Naive thymus-derived CD4-positive, alpha-beta T cell (primary cell): ENCODE measurements at regions not wholly inside any gene's neighbourhood (a gene's known extent, or its start where the extent isn't known, plus 50 kb on each side); places are given as distances from the start of the nearest gene placed in this dataset.

Experiments used
- ATAC-seq: fragments of 150-1000 bp; cut with Tn5 transposase; 2 replicates; pipeline ENCODE4 v1.10.0; 2021; ENCODE audit warnings: mild to moderate bottlenecking, moderate library complexity
- CTCF ChIA-PET: fragments of 350-600 bp; sonication (Branson Sonifier 250); formaldehyde crosslinking; loops from one replicate; lab custom pipeline; 2021; ENCODE audit warnings: antibody characterized with exemption; lab: Charles Lee
- POLR2A ChIA-PET: fragments of 350-600 bp; sonication (Branson Sonifier 250); formaldehyde crosslinking; loops from one replicate; lab custom pipeline; 2021; ENCODE audit warnings: antibody characterized with exemption, inconsistent platforms; lab: Charles Lee
- DNase-seq, 9 donors: peaks; one replicate each; pipeline versions ENCODE4 v3.0.0 to v3.0.0-alpha.2; 2020 to 2022; ENCODE audit warnings: mixed read lengths in 1 of 9
- H3K27ac ChIP-seq: one replicate; pipeline ENCODE4 v1.7.0; 2013; ENCODE audit warnings: mild to moderate bottlenecking, low read depth, low read length, moderate library complexity
- H3K27me3 ChIP-seq, 2 donors: one replicate each; pipeline ENCODE4 v1.7.0; 2013; ENCODE audit warnings: low read length in 2 of 2, mild to moderate bottlenecking in 2 of 2, moderate library complexity in 2 of 2; ENCODE audit not compliant: control insufficient read depth in 2 of 2, insufficient read depth in 2 of 2
- H3K36me3 ChIP-seq, 3 experiments: 1 replicate in 2 of 3; 2 replicates in 1 of 3; pipeline ENCODE4 v1.7.0; 2013; ENCODE audit warnings: low read length in 3 of 3, mild to moderate bottlenecking in 3 of 3, moderate library complexity in 1 of 3; ENCODE audit not compliant: insufficient read depth in 3 of 3, control insufficient read depth in 2 of 3
- H3K4me1 ChIP-seq, 2 donors: one replicate each; pipeline ENCODE4 v1.7.0; 2013; ENCODE audit warnings: low read length in 2 of 2, mild to moderate bottlenecking in 2 of 2, moderate library complexity in 1 of 2; ENCODE audit not compliant: control insufficient read depth in 2 of 2, insufficient read depth in 2 of 2
- H3K4me3 ChIP-seq: 2 replicates; pipeline ENCODE4 v1.7.0; 2013; ENCODE audit warnings: mild to moderate bottlenecking, low read length
- H3K9me3 ChIP-seq, 3 experiments: 1 replicate in 2 of 3; 2 replicates in 1 of 3; pipeline ENCODE4 v1.7.0; 2013; ENCODE audit warnings: low read length in 3 of 3; ENCODE audit not compliant: control insufficient read depth in 2 of 3
- H3K27ac Mint-ChIP-seq, 9 donors: one replicate each; pipeline ENCODE4 v1.8.0; 2020 to 2022; ENCODE audit warnings: mixed read lengths in 9 of 9, mild to moderate bottlenecking in 8 of 9, moderate library complexity in 5 of 9, inconsistent platforms in 2 of 9
- H3K27me3 Mint-ChIP-seq, 5 donors: one replicate each; pipeline ENCODE4 v1.8.0; 2021 to 2022; ENCODE audit warnings: mixed read lengths in 5 of 5, mild to moderate bottlenecking in 1 of 5
- H3K36me3 Mint-ChIP-seq, 5 donors: one replicate each; pipeline ENCODE4 v1.8.0; 2020 to 2022; ENCODE audit warnings: mixed read lengths in 5 of 5, mild to moderate bottlenecking in 3 of 5, inconsistent platforms in 1 of 5
- H3K4me1 Mint-ChIP-seq, 7 donors: one replicate each; pipeline ENCODE4 v1.8.0; 2020 to 2022; ENCODE audit warnings: mixed read lengths in 7 of 7, mild to moderate bottlenecking in 3 of 7, inconsistent platforms in 1 of 7
- H3K4me3 Mint-ChIP-seq, 10 donors: one replicate each; pipeline ENCODE4 v1.8.0; 2020 to 2022; ENCODE audit warnings: mild to moderate bottlenecking in 10 of 10, mixed read lengths in 10 of 10, moderate library complexity in 6 of 10, inconsistent platforms in 2 of 10
- H3K9me3 Mint-ChIP-seq, 11 donors: one replicate each; pipeline ENCODE4 v1.8.0; 2020 to 2022; ENCODE audit warnings: mixed read lengths in 11 of 11, mild to moderate bottlenecking in 4 of 11, inconsistent platforms in 1 of 11, moderate library complexity in 1 of 11
- intact Hi-C, 2 donors: fragments of 100-400 bp; cut with micrococcal nuclease; formaldehyde crosslinking; loops; one replicate each; pipeline ENCODE4 v1.15.1; 2023

- POLR2A ChIA-PET, result no interaction called here
Measured at GRCh38 chr4:161148051-161148450, 1015.7 kb downstream of the FSTL5 start.

GRCh38 chr4:161143375-161143774 is 1020.4 kb downstream of the FSTL5 start:
- Mint-ChIP-seq H3K27ac (no peak overlapping the region), H3K36me3 (no peaks in the 10 kb centered on the region), H3K4me3 (no peak overlapping the region), H3K4me1 (no peaks in the 10 kb centered on the region), H3K27me3 (no peaks in the 10 kb centered on the region), H3K9me3 (peaks cover 0 to 33% (median 12%) of the 10 kb centered on the region in 11 donors)
- POLR2A ChIA-PET, result no interaction called here
- DNase-seq (no peak), ATAC-seq (no peak)
- H3K4me3 ChIP-seq, result no peak overlapping the region
- no peaks in the 10 kb centered on the region for H3K36me3 ChIP-seq
- H3K27ac ChIP-seq, result no peak overlapping the region
- CTCF ChIA-PET, result no interaction called here
- intact Hi-C loops, result no loop called here
- no peaks in the 10 kb centered on the region for H3K4me1 ChIP-seq
- H3K9me3 ChIP-seq, result peaks cover 0 to under 1% (median 0%) of the 10 kb centered on the region in 3 experiments
- H3K27me3 ChIP-seq, result no peaks in the 10 kb centered on the region

More at GRCh38 chr4:161148051-161148450, 1015.7 kb downstream of the FSTL5 start:
- H3K27ac ChIP-seq, result no peak overlapping the region
- no peak overlapping the region for H3K4me3 ChIP-seq
- Mint-ChIP-seq H3K4me1 (no peaks in the 10 kb centered on the region), H3K9me3 (peaks cover 0 to 13% (median 9%) of the 10 kb centered on the region in 11 donors), H3K4me3 (no peak overlapping the region), H3K27ac (peak overlapping the region in 1 of 9 donors; percentile 30), H3K36me3 (no peaks in the 10 kb centered on the region), H3K27me3 (no peaks in the 10 kb centered on the region)
- no peaks in the 10 kb centered on the region for H3K4me1 ChIP-seq
- no peak for ATAC-seq
- no peaks in the 10 kb centered on the region for H3K27me3 ChIP-seq
- H3K36me3 ChIP-seq, result no peaks in the 10 kb centered on the region
- DNase-seq, result no peak
- H3K9me3 ChIP-seq, result peaks cover 0 to 8% (median 0%) of the 10 kb centered on the region in 3 experiments
- CTCF ChIA-PET, result no interaction called here
- intact Hi-C loops, result no loop called here

DNA sequence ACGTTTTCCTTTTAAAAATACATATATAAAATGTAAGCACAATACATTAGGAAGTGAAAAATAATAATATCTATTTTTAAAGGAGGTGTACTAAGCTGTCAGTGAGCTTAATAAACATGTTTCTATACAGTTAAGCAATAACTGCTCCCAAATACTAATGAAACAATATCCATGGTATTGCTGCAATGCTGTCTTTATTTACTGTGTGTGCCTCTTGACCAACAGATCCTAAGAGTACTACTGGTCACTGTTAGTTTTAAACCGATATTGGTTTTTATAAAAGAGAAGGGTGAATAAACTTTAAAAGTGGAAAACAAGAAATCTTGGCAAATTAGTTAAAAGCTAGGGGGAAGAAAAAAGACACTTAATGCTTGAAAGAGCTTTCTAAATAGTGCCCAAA is 1029.0 kb downstream of the FSTL5 start:
- no peaks in the 10 kb centered on the region for H3K27me3 Mint-ChIP-seq
- POLR2A ChIA-PET, result no interaction called here
- no peaks in the 10 kb centered on the region for H3K4me1 Mint-ChIP-seq
- H3K36me3 Mint-ChIP-seq, result no peaks in the 10 kb centered on the region
- intact Hi-C loops, result no loop called here
- Histone ChIP-seq H3K4me1 (no peaks in the 10 kb centered on the region), H3K9me3 (peaks cover 0 to 7% (median 0%) of the 10 kb centered on the region in 3 experiments), H3K4me3 (no peak overlapping the region), H3K27ac (no peak overlapping the region), H3K36me3 (no peaks in the 10 kb centered on the region), H3K27me3 (no peaks in the 10 kb centered on the region)
- H3K4me3 Mint-ChIP-seq, result no peak overlapping the region
- H3K27ac Mint-ChIP-seq, result no peak overlapping the region
- DNase-seq (no peak), ATAC-seq (no peak)
- CTCF ChIA-PET, result no interaction called here
- H3K9me3 Mint-ChIP-seq, result peaks cover 0 to 28% (median 9%) of the 10 kb centered on the region in 11 donors

GRCh38 chr4:161133586-161134276 is 1030.1 kb downstream of the FSTL5 start:
- ChIA-PET CTCF (no interaction called here), POLR2A (no interaction called here)
- H3K4me1 ChIP-seq, result no peaks in the 10 kb centered on the region
- Mint-ChIP-seq H3K4me3 (no peak overlapping the region), H3K27ac (no peak overlapping the region), H3K9me3 (peaks cover 0 to 28% (median 8%) of the 10 kb centered on the region in 11 donors), H3K27me3 (no peaks in the 10 kb centered on the region), H3K4me1 (no peaks in the 10 kb centered on the region), H3K36me3 (no peaks in the 10 kb centered on the region)
- ATAC-seq (no peak), DNase-seq (no peak)
- intact Hi-C loops, result no loop called here
- H3K36me3 ChIP-seq, result no peaks in the 10 kb centered on the region
- H3K27me3 ChIP-seq, result no peaks in the 10 kb centered on the region
- no peak overlapping the region for H3K27ac ChIP-seq
- peaks cover 0 to 7% (median 0%) of the 10 kb centered on the region in 3 experiments for H3K9me3 ChIP-seq
- H3K4me3 ChIP-seq, result no peak overlapping the region

DNA sequence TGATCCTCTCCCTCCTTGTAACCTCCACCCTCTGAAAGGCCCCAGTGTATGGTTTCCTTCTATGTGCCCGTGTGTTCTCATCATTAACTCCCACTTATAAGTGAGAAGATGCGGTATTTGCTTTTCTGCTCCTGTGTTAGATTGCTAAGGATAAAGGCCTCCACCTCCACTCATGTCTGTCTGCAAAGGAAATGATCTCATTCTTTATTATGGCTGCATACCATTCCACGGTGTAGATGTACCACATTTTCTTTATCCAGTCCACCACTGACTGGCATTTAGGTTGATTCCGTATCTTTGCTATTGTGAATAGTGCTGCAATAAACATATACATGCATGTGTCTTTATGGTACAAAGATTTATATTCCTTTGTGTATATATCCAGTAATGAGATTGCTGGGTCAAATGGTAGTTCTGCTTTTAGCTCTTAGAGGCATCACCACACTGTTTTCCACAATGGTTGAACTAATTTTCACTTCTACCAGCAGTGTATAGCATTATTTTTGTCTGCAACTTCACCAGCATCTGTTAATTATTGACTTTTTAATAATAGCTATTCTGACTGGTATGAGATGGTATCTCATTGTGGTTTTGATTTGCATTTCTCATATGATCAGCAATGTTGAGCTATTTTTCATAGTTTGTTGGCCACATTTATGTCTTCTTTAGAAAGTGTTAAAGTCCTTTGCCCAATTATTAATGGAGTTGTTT is 1030.9 kb downstream of the FSTL5 start:
- POLR2A ChIA-PET, result no interaction called here
- ATAC-seq (no peak), DNase-seq (no peak)
- H3K36me3 ChIP-seq, result no peaks in the 10 kb centered on the region
- no peak overlapping the region for H3K27ac ChIP-seq
- Mint-ChIP-seq H3K9me3 (peaks cover 0 to 24% (median 8%) of the 10 kb centered on the region in 11 donors), H3K4me3 (no peak overlapping the region), H3K27ac (no peak overlapping the region), H3K36me3 (no peaks in the 10 kb centered on the region), H3K4me1 (no peaks in the 10 kb centered on the region), H3K27me3 (no peaks in the 10 kb centered on the region)
- CTCF ChIA-PET, result no interaction called here
- no peak overlapping the region for H3K4me3 ChIP-seq
- no peaks in the 10 kb centered on the region for H3K4me1 ChIP-seq
- H3K9me3 ChIP-seq, result peaks cover 0 to 6% (median 0%) of the 10 kb centered on the region in 3 experiments
- intact Hi-C loops, result no loop called here
- H3K27me3 ChIP-seq, result no peaks in the 10 kb centered on the region

DNA sequence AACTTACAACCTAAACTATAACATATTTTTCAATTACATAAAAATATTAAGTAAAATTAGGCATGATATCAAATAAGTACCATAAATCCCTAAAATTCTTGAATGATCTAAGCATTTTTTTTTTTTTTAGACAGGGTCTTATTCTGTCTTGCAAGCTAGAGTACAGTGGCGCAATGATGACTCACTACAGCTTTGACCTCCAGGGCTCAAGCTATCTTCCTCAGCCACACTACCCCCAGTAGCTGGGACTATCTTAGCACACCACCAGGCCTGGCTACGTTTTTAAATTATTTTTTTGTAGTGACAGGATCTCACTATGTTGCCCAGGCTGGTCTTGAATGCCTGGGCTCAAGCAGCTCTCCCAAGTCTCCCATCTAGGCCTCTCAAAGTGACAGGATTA is 1042.3 kb downstream of the FSTL5 start:
- intact Hi-C loops, result no loop called here
- Histone ChIP-seq H3K27me3 (no peaks in the 10 kb centered on the region), H3K27ac (no peak overlapping the region), H3K4me1 (no peaks in the 10 kb centered on the region), H3K9me3 (no peaks in the 10 kb centered on the region), H3K4me3 (no peak overlapping the region), H3K36me3 (no peaks in the 10 kb centered on the region)
- no peak overlapping the region for H3K27ac Mint-ChIP-seq
- H3K4me1 Mint-ChIP-seq, result no peaks in the 10 kb centered on the region
- no peak for DNase-seq
- no peak for ATAC-seq
- H3K9me3 Mint-ChIP-seq, result peaks cover 0 to 21% (median 7%) of the 10 kb centered on the region in 11 donors
- no peaks in the 10 kb centered on the region for H3K27me3 Mint-ChIP-seq
- ChIA-PET POLR2A (no interaction called here), CTCF (no interaction called here)
- no peaks in the 10 kb centered on the region for H3K36me3 Mint-ChIP-seq
- H3K4me3 Mint-ChIP-seq, result no peak overlapping the region

- Histone ChIP-seq H3K4me1 (no peaks in the 10 kb centered on the region), H3K9me3 (no peaks in the 10 kb centered on the region), H3K27ac (no peak overlapping the region), H3K36me3 (no peaks in the 10 kb centered on the region), H3K4me3 (no peak overlapping the region), H3K27me3 (no peaks in the 10 kb centered on the region)
- Mint-ChIP-seq H3K27ac (no peak overlapping the region), H3K27me3 (no peaks in the 10 kb centered on the region), H3K36me3 (no peaks in the 10 kb centered on the region), H3K4me3 (no peak overlapping the region), H3K9me3 (peaks cover 0 to 46% (median 3%) of the 10 kb centered on the region in 11 donors), H3K4me1 (no peaks in the 10 kb centered on the region)
- CTCF ChIA-PET, result no interaction called here
- DNase-seq, result no peak
- no peak for ATAC-seq
- POLR2A ChIA-PET, result no interaction called here
- intact Hi-C loops, result no loop called here
Measured at GRCh38 chr4:161101881-161102280, 1061.9 kb downstream of the FSTL5 start.
